GM21367 (cell line): ENCODE measurements at regions not wholly inside any gene's neighbourhood (a gene's known extent, or its start where the extent isn't known, plus 50 kb on each side); places are given as distances from the start of the nearest gene placed in this dataset.
A peak's percentile ranks its signal among the peaks of the same experiment; 100 is the strongest.
"Not testable (repeated sequence)": the region's sequence is repeated elsewhere in the genome, so short reads cannot be mapped to it uniquely, and the experiment has no call there.

Experiments used
- ATAC-seq: cut with Tn5 transposase; IDR thresholded peaks from one replicate; pipeline ENCODE4 v1.9.1; 2021; ENCODE audit not compliant: unreplicated experiment

DNA sequence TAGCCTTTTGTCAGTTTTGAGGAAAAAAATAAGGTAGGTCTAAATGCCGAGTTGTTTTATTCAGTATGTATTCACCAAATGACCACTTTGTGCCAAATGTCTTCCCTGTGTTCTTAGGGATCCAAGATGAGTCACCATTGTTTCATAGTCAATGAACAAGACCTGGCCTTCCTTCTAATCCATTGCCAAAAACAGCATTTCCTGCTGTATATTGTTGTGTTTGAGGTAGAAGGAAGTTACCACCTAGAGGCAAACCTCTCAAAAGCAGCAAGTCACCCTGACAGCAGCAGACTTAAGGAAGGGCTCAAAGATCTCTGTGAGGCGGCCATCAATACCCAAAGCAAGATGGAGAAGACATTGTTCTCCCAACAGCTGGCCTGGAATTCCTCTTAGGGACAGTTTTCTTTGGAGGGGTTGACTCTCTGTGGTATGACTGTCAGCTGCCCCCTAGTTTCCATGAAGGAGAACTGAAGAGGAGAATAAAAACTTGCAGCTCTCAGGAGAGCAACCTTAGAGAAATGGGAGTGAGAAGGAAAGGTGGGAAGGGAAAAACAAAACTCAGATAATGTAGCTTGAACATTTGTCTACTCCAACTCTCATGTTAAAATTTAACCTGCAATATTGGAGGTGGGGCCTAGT lies 328.3 kb downstream of the LRATD1 start:
- ATAC-seq = no peak

DNA sequence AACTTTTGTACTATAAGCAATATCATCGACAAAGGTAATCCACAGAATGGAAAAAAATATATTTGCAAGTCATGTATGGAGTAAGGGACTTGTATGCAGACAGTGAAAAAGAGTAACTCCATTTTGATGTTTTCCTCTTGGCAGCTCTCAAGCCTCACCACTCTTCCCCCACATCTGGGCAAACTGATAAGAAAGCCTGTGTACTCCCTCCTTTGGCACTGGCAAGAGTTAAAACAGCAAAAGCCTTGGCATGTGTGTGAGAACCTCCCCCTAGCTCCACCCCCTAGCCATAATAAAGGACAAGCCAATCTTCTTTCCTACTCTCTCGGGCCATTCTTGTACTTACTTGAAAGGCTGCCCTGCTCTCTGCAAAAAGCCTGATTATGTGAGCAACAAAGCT lies 335.2 kb downstream of the LRATD1 start:
- ATAC-seq = no peak

DNA sequence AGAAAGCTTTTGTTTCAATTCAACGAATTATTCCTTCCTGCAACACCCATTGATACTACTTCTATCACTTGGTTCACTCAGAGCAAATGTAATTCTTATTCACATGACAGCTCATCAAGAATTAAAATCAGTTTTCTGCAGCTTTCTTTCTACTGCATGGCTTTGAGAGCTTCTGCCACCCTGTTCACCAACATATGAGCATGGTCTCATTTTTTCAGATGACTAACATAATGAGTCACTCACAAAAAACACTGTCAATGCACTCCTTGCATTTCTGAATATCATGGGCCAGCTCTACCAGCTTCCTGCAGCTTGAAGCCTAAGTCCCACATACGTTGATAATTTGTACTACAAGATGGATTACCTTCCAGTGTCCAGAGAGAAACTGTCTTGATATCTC lies 342.9 kb downstream of the LRATD1 start:
- no peak for ATAC-seq

DNA sequence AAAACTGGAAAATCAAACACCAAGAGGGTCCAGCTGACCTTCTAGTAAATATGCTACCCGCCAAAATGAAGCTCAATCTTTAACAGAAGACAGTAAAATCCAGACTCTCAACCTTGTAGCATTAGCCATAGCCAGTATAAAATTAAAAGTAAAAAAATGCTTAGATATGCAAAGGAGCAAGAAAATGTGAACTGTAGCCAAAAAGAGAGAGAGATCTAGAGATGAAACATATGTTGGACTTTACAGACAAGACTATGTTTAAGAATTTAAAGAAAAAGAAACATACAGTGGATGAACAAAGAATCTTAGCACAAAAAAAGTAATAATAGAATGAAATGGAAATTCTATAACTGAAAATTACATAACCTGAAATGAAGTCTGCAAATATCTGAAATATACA lies 344.5 kb downstream of the LRATD1 start:
- ATAC-seq = no peak

DNA sequence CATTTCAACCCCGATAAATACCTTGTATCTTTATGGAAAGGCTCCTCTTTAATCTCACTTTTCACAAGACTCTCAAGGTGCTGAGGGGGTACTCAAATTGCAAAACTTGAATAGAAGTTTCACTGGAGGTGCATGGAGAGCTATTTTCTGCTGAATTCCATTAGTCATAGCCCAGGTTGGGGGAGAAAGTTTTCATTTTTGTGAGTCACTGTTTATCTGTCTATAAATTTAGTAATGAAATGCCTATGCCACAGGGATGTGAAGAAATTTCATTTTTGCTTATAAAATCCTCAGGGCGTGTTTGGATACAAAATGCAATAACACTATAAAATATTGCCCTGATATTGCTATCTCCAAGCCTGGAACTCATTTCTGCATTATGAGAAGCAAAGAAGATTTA lies 346.3 kb downstream of the LRATD1 start:
- ATAC-seq = no peak

DNA sequence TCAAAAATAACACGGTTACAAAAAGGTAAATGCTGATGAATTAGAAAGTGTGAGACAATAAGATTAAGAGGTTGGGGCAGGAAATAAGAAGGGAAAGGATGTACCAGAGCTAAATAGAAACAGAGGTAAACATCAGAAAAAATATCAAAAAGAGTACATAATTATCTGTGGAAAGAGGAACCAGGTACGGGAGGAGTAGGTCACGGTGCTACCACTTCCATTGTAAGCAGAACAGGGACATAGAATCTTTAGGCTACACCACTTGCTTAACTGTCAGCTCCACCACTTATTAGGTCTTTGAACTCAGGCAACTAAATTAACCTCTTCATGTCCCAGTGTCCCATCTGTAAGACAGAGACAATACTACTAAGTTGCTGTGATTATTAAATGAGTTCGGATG lies 350.3 kb downstream of the LRATD1 start:
- ATAC-seq = no peak

DNA sequence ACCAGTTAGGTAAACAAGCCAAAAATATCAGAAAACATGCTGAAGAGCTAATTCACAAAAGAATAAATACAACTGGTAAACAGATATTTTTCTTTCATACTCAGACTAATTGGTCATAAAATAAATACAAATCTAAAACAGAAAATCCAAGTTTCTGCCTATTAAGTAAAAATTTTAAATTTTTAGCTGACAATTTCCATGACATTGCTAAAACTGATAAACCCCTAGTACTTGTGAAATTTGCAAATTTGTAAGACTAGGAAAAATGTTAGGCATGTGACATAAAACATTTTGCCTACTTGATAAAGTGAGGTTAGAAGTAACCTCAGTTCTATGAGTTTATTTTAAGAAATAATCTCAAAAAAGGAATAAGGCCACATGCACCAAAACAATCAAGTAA lies 356.1 kb downstream of the LRATD1 start:
- no peak for ATAC-seq

DNA sequence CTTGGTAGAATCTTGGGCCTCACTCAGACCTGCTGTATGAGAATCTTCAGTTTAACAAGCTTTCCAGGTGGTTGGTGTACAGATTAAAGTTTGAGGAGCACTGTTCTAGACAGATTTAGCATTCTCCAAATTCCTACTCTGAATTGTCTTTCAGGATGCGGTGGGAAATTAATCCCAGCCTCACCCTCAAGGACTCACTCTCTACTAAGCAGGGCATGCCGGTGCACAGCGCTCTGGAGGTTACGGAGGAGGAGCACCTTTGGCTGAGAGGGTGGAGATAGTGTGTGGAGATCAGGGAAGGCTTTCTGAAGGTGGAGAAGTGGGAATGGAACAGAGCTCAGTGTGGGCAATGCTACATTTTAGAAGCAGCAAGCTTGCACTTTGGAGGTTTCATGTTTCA lies 359.2 kb downstream of the LRATD1 start:
- no peak for ATAC-seq

DNA sequence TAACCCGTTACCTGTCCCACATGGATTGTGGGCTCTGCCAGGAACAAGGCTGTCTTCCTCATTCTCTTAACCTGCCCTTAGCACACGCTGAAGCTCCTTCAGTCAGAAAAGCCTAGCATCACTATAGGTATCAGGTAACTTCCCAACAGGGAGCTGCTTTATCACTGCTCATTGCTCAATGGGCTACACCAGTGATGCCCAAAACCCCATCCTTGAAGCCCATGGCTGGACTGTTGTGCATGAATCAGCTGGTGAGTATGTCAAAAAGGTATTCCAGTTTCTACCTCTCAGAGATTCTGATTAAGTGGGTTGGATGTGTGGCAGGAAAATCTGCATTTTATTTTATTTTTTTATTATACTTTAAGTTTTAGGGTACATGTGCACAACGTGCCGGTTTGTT lies 362.2 kb downstream of the LRATD1 start:
- no peak for ATAC-seq

DNA sequence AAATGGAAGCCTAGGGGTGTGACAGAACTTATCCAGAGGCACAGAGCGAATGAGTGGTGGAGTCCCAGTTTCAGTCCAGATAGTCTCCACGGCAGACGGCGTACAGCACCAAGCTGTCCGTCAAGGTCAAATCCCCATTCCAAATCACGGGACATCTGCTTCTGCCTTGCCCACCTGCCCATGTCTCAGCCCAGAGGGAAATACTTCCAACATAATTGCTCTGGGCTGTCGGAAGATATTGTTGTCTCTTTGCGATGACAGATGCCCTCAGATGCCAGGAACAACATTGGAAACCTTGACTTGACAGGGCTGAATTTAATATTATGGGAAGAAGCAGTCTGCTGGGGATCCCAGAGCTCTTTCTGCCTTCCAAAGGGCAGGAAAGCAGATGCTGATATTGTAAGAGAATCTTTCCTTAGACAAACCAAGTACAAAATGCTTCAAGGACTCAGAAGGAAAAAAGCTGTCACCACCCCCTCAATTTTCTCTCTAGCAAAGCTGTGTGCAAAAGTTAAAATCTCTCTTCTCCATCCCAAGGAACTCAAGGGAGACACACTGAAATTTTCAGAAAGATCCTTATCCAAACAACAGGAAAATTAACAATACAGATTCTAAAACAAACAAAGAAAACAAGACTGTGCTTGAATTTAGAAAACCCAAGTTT lies 364.0 kb downstream of the LRATD1 start:
- ATAC-seq = no peak

DNA sequence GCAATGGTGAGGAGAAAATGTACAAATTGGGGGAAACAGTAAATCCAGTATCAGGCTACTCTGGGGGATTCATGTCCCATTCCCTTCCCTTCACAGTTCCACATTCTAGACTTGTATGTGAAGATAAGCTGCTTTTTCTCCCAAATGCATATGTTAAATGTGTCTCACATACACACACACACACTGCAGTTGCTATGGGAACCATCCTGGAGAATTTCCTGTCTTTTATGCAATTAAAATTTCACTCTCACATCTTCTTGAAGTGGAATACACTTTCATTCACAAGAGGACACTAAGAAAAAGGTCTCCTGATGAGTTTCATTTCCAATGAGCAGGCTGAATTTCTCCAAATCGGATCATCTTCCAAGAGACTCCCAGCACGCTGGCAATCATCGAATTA lies 366.0 kb downstream of the LRATD1 start:
- no peak for ATAC-seq

DNA sequence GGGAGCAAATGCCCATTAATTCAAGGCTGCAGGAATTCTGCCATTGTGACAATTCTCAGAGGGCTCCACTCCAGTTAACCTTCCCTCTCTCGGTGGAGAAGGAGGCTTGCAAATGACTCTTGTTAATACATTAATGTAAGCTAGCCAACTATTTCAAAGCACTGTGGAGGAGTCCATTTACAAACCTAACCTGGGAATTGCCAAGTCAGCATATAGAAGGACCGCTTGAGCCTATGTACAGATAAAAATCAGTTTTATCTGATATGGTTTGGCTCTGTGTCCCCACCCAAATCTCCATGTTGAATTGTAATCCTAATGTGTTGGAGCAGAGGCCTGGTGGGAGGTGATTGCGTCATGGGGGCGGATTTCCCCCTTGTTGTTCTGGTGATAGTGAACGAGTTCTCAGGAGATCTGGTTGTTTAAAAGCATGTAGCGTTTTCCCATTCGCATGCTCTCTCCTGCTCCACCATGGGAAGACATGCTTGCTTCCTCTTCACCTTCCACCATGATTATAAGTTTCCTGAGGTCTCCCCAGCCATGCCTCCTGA lies 366.7 kb downstream of the LRATD1 start:
- no peak for ATAC-seq

DNA sequence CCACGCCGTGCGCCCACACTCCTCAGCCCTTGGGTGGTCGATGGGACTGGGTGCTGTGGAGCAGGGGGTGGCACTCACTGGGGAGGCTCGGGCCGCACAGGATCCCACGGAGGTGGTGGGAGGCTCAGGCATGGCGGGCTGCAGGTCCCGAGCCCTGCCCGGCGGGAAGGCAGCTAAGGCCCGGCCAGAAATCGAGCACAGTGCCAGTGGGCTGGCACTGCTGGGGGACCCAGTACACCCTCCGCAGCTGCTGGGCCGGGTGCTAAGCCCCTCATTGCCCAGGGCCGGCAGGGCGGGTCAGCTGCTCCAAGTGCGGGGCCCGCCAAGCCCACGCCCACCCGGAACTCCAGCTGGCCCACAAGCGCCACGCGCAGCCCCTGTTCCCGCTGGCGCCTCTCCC lies 370.0 kb downstream of the LRATD1 start:
- not testable (repeated sequence) for ATAC-seq

DNA sequence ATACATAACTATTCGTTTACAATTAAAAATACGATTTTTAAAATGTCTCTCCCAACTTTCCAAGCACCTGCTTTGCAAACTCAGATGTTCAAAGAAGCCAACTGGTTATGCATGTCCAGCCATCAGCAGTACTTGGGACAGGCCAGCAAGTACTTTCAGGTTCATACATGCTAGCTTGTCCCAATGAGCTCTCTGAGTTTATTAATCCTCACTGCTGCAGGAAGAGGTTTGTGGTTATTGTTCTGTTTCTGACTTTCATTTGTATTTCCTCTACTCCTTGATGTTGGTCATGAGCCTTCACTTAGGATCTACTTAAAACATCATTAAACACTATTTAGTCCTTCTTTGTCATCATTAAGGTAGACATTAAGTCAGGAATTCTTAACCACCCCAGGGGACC lies 374.1 kb downstream of the LRATD1 start:
- peak; percentile 78 for ATAC-seq

DNA sequence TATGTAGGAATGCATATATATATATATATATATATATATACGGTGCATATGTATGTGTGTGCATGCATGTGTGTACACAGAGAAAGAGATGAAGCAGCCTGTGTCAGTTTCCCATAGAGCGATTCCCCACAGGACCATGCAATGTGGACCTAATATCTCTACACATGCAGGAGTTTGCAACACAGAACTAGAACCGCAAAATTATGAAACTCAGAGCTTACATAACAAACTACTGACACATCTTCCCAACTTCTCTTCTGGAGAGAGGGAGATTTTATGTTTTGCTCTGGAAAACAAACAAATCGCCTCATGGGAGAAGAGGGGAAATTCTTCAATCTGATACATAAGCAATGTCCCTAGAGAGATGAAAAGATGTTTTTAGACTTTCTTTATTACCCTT lies 377.2 kb downstream of the LRATD1 start:
- no peak for ATAC-seq

DNA sequence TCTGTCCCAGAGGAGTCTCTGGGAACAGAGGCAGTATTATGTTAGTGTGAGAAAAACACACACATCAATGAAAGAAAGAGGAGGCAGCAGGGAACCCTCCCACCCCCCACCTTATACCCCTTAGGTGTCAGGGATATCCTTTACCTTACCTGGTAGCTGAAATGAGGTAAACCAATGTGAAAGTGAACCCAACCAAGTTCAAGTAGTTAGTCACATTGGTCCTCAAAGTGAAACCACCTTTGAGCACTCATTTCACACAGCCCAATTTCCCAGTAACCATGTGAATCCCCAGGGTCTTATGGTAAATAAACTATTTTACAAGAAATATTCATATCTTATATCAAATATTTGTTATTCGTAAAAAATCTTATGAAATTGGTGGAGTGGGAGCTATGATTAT lies 377.8 kb downstream of the LRATD1 start:
- no peak for ATAC-seq

DNA sequence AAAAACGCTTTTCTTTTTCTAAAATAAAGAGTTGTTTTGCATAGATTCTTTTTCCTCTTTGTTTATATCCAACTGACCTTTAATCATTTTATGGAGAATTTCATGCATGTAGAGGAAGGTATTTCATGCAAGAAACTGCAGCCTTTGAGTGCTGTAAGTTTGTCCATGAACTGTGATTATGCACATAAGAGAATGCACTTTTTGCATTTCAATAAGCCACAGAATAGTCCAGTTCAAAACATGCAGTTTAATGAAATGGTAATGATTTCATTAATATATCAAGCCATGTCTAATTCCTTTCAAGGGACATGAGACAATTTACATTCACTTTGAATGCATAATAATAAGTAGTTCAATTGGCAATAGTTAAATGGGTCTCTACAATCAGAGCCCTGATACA lies 386.3 kb downstream of the LRATD1 start:
- no peak for ATAC-seq

DNA sequence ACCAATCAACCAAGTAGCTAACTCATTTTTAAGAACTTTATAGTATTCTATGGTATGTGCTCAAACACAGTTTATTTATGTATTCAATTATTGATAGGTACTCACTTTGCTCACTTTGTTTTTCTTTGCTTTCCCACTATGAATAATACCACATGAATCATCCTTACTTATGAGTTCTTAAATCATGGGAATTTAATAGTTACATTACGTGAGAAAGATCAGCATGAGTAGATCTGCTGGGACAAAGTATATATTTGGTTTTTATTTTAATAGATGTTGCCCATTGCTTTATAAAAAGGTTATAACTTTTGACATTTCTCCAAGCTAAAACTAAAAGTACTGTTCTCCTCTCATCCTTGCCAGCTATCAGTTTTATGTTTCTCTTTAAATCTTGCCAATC lies 390.7 kb downstream of the LRATD1 start:
- ATAC-seq = no peak

DNA sequence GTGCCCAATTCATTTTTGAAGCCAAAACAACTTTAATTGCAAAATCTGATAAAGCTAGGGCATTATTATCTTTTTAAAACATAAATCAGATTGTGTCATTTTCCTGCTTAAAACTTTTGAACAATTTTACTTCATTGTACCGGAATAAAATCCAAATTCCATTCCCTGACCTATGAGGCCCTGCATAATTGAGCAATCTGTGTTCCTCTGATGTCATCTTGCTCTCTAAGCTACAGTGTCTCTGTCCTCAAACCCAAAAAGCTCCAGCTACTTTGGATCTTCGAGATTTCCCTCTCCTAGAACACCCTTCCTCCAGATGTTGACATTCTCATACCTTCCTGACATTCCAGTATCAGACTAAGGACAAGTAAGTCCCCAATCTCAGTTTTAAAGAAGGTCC lies 395.9 kb downstream of the LRATD1 start:
- no peak for ATAC-seq

DNA sequence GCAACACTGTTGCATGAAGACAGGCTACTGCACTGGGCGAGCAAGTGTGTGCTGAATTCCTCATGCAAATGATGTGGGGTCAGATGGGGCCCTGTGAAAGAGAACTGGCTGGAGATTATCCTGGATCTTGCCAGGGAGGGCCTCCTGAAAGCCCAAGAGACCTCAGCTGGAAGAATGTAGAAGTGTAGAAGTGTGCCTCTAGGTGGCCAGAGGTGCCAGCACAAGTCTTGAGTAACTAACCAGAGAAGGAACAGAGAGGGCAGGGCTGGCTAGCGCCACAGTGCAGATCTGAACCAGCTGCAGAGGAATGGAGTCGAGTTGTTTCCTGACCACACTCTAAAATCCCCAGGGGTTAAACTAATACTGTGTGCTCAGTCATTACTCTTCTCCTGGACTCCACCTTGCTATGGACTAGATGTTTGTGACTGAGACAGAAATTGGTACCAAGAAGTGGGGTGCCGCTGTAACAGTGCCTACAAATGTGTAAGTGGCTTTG lies 399.3 kb downstream of the LRATD1 start:
- ATAC-seq = peak; percentile 98

DNA sequence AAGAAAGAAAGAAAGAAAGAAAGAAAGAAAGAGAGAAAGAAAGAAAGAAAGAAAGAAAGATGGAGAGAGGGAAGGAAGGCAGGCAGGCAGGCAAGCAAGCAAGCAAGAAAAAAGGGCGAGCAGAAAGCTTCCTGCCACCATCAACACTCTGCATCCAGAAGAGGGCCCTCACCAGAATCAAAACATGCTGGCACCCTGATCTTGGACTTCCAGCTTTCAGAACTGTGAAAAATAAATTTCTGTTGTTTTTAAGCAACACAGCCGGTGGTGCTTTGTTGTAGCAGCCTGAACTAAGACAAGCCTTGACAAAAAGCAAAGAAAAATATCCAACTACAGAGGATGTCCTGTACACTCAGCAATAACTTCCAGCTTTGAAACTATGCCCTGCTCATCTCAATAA lies 401.7 kb downstream of the LRATD1 start:
- ATAC-seq = no peak

DNA sequence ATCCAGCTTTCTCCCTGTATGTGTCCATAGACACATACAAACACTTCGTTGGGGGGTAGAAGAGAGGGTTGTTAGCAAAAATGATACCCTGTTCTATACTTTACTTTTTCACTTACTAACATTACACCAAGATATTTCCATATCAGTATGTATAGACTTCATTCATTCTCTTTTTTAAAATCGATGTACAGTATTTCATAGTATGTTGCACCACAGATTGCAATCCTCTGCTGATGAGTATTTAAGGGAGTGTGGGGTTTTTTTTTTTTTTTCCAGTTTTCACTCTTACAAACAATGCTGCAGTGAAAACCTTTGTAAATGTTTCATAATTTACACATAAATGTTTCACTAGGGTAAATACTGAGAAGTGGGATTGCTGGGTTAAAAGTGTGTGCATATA lies 402.3 kb downstream of the LRATD1 start:
- ATAC-seq = no peak
